ENCODE measurements at regions not wholly inside any gene's neighbourhood (a gene's known extent, or its start where the extent isn't known, plus 50 kb on each side); places are given as distances from the start of the nearest gene placed in this dataset.

- no peak for DNase-seq (ENCODE audit: low read depth, low spot score)
Observed at GRCh38 chr3:168327856-168328255, 232.1 kb upstream of the GOLIM4 start.

DNA sequence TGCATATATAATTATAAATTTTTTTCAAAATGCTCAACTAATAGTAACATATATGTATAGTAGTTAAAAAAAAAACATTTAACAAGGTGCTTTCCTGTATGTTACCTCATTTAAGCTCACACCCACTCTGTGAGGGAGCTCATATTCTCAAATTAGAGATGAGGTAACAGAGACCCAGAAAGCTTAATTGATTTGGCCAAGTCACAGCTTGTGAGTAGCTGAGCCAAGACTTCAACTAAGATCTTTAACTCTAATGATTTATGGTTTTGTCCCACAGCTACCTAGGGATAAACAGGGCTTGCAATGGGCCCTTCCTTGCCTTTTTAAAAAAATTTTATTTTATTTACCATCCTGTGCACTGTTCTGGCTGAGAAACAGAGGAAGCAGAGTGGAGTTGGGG lies 230.0 kb upstream of the GOLIM4 start:
- DNase-seq (ENCODE audit: low read depth, low spot score): no peak

- no peak for DNase-seq (ENCODE audit: low read depth, low spot score)
Observed at GRCh38 chr3:168322941-168323340, 227.2 kb upstream of the GOLIM4 start.

GRCh38 chr3:168314166-168314565 lies 218.4 kb upstream of the GOLIM4 start:
- DNase-seq (ENCODE audit: low read depth, low spot score): no peak

DNA sequence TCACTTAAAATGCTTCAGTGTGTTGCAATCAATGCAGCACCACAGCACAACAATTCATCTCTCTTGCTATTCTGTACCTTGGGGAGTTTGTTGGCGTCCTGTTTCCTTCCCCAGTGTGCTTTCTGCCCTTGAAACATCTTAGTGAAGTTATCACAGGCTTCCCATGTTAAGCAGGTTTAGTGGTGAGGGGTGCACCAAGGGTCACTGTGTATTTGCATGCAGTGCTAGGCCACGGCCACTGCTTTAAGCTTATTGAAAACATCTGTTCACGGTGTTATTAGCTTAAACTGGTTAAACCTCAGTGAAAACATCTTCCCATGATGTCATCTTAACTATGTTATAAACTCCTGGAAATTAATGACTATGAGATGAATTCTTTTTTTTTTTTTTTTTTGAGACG lies 217.3 kb upstream of the GOLIM4 start:
- DNase-seq (ENCODE audit: low read depth, low spot score): no peak

GRCh38 chr3:168307893-168308292 lies 212.2 kb upstream of the GOLIM4 start:
- DNase-seq (ENCODE audit: low read depth, low spot score): no peak

DNA sequence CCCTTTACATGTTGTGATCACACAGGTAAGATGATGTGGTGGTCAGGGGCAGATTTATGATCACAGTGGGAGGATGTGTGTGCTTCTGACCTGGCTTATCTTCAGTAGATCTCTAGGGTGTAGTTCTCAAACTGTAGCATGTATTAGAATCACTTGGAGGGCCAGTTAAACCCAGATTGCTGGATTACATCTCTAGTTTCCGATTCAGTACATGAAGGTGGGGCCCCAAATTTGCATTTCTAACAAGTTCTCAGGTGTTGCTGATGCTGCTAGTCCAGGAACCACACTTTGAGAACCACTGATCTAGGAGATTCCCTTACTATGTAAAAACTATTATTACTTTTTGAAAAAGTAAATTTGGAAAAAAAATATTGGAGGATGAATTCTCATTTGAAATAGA lies 199.3 kb upstream of the GOLIM4 start:
- no peak for DNase-seq (ENCODE audit: low read depth, low spot score)

DNA sequence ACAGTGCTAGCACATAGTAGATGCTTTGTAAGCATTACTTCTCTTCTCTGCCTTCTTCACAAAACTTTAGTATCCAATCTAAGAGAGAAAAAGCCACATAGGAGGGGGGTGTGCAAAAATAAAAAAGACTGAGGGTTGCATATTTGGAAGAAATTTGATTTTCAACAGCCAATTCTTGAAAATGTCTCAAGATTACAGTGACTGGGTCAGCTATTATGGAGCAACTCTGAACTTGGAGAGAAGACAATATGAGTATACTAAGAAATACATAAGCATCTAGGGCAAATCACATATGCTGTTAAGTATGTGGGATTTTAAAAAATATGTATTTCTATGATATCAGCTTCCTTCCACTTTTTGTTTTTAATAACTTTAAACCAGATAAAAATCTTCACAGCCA lies 196.6 kb upstream of the GOLIM4 start:
- no peak for DNase-seq (ENCODE audit: low read depth, low spot score)

GRCh38 chr3:168289471-168290008 lies 193.8 kb upstream of the GOLIM4 start:
- no peak for DNase-seq (ENCODE audit: low read depth, low spot score)

GRCh38 chr3:168288511-168289401 lies 193.0 kb upstream of the GOLIM4 start:
- no peak for DNase-seq (ENCODE audit: low read depth, low spot score)

GRCh38 chr3:168285506-168285905 lies 189.8 kb upstream of the GOLIM4 start:
- no peak for DNase-seq (ENCODE audit: low read depth, low spot score)

DNA sequence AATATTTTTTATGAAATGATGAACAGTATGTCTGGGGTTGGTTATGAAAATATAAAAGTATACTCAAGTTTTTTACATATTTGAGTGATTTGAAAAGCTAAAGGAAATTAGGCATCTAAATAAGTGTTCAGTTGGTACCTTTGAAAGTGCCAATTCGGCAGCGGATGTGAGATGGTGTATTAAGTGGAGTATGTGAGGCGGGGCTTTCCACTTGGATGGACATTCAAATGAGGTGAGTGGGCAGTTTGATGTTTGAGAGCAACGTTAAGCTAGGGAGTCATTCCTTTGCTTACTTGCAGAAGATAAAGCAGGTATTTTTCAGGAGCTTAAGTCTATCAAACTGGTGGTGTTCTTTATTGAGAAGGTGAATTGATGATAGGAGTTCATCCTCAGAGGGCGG lies 189.0 kb upstream of the GOLIM4 start:
- no peak for DNase-seq (ENCODE audit: low read depth, low spot score)

DNA sequence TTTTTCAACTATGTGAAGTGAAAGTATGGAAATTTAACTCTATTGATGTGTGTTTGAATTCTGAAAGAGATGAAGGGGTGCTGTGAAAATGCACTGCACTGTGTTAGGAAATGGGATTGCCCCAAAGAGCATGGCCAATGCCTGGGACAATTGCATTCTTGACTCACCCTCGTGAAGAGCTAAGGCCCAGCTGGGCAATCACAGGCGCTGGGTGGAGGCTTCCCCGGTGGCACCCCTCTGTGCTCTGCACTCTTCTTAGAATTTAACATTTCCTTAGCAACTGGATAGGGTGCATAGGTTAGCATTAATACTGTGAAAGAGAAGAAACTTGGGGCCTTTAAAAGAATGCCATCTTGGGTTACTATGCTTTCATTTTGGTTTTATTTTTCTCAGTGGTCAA lies 179.9 kb upstream of the GOLIM4 start:
- no peak for DNase-seq (ENCODE audit: low read depth, low spot score)

GRCh38 chr3:168273917-168274316 lies 178.2 kb upstream of the GOLIM4 start:
- no peak for DNase-seq (ENCODE audit: low read depth, low spot score)

DNA sequence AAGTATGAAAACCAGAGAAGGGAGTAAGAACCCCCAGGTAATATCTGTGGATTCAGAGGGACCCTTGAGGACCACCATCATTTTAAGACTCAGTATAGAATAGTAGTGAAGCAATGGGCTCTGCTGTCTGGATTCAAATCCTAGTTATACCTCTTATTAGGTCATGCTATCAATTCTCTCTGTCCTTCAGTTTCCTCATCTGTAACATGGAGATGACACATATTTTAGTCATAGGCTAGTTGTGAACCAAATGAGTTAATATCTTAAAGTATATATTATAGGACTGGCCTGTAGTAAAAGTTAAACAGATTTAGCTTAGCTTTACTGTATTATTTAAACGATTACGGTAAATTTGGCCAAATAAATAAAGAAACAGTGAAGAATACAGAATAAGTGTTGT lies 177.3 kb upstream of the GOLIM4 start:
- DNase-seq (ENCODE audit: low read depth, low spot score): no peak

DNA sequence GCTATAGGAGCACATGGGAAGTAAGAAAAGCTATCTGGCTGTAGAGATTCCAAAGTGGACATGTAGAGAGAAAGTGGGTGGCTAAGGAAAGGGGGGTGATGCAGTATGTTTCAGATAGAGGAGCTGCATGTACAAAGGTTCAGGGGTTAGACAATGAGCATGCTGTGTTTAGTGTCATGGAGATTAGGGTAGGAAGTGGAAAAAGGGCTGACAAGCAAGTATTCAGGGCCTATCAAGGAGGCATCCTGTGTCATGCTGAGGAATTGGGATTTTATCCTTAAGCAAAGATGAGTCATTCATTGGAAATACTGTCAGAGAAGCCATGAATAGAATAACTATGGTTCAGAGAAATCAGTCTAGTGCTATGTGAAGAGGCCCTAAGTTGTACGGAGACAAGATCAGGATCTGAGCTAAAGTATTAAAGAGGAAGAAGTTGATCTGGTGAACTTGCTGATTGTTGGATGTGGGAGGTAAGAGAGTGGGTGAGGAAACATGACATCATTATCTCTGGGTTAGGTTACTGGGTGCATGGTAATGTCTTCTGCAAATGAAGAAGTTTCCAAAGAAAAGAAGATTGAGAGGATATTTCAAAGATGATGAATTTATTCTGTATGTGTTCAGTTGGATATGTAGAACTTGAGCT lies 176.7 kb upstream of the GOLIM4 start:
- DNase-seq (ENCODE audit: low read depth, low spot score): no peak

GRCh38 chr3:168271932-168272331 lies 176.2 kb upstream of the GOLIM4 start:
- DNase-seq (ENCODE audit: low read depth, low spot score): no peak

DNA sequence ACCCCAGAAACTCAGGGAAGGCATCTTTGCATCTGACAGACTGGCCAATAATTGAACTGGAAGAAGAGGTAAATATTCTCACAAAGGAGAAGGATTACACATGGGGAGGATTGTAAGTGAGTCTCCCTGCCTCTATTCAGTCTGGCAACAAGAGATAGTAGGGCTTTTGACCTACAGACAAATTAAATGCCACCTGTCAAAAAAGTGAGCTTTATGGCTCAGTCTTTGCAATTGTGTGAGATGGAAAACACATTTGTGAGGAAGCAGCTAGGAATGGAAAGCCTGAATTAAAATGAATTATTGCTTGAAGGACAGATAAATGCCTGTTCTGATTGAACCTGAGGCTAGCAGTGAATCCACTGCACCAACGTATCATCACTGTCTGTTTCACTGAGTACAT lies 173.3 kb upstream of the GOLIM4 start:
- DNase-seq (ENCODE audit: low read depth, low spot score): no peak

- no peak for DNase-seq (ENCODE audit: low read depth, low spot score)
Observed at GRCh38 chr3:168267179-168267578, 171.5 kb upstream of the GOLIM4 start.

DNA sequence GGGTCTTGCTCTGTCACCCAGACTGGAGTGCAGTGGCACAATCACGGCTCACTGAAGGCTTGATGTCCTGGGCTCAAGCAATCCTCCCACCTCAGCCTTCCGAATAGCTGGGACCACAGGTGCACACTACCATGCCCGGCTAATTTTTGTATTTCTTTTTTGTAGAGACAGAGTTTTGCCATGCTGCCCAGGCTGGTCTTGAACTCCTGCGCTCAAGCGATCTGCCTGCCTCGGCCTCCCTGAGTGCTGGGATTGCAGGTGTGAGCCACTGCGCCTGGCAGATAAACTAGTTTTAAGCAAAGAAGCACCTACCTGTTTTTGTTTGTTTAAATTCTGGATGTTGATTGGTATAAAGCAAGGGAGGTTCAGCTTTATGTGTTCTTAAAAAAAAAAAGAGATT lies 170.6 kb upstream of the GOLIM4 start:
- DNase-seq (ENCODE audit: low read depth, low spot score): no peak

GRCh38 chr3:168262887-168263286 lies 167.2 kb upstream of the GOLIM4 start:
- DNase-seq (ENCODE audit: low read depth, low spot score): no peak

GRCh38 chr3:168260859-168261258 lies 165.1 kb upstream of the GOLIM4 start:
- DNase-seq (ENCODE audit: low read depth, low spot score): no peak

- DNase-seq (ENCODE audit: low read depth, low spot score): no peak
Observed at GRCh38 chr3:168251371-168251770, 155.6 kb upstream of the GOLIM4 start.

Measured in pulmonary artery endothelial cell (primary cell).